Fibroblast of villous mesenchyme (primary cell): ENCODE measurements at regions not wholly inside any gene's neighbourhood (a gene's known extent, or its start where the extent isn't known, plus 50 kb on each side); places are given as distances from the start of the nearest gene placed in this dataset.

ENCODE experiments used
- DNase-seq: peaks from one replicate; pipeline ENCODE4 v3.0.0-alpha.2; 2010; ENCODE audit warnings: low read depth
- H3K4me3 ChIP-seq: 2 replicates; pipeline ENCODE4 v1.5.1; 2011; ENCODE audit warnings: low read depth, mild to moderate bottlenecking, low read length
- TF ChIP-seq, protein P1 (sequence below): IDR thresholded peaks from 2 replicates; pipeline ENCODE4 v1.5.1; 2012; ENCODE audit warnings: low read depth, mild to moderate bottlenecking, low read length; ENCODE audit not compliant: insufficient read depth

DNA sequence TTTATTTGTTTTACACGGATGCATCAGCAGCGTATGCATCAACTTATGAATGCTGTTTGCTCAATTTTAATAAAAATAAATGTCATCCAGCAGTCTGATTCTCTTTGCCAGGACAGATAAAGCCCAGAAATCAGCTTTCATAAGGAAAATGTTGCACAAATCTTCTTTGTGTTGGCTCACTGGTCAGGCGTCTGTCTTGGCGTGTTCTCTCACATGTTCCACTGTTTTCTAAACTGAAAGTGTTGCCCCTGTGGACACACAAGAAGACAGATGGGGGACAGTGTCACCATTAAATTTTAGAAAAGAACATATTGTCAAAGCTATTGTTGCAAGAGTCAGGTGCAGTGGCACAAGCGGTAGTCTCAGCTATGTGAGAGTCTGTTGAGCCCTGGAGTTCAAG, 316.2 kb downstream of the CENPC start:
- TF ChIP-seq, protein P1, sequence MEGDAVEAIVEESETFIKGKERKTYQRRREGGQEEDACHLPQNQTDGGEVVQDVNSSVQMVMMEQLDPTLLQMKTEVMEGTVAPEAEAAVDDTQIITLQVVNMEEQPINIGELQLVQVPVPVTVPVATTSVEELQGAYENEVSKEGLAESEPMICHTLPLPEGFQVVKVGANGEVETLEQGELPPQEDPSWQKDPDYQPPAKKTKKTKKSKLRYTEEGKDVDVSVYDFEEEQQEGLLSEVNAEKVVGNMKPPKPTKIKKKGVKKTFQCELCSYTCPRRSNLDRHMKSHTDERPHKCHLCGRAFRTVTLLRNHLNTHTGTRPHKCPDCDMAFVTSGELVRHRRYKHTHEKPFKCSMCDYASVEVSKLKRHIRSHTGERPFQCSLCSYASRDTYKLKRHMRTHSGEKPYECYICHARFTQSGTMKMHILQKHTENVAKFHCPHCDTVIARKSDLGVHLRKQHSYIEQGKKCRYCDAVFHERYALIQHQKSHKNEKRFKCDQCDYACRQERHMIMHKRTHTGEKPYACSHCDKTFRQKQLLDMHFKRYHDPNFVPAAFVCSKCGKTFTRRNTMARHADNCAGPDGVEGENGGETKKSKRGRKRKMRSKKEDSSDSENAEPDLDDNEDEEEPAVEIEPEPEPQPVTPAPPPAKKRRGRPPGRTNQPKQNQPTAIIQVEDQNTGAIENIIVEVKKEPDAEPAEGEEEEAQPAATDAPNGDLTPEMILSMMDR: no peak
- DNase-seq: no peak
- no peak overlapping the region for H3K4me3 ChIP-seq

DNA sequence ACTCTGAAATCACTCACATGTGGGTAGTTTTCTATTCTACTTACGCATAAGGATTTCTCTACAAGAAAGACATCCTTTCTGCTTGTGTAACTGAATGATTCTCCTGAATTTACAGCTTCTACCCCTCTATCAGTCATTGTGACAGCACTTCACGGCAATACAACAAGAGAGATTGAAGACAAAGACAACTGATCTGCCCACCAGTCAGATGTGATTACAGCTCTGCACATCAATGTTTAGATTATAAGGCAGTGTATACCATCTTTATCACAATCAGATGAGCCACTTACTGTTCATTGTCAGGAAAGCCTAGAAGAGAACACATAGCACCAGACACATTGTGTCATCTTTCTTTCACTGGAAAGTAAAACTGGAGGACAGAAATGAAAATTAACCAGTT, 324.4 kb downstream of the CENPC start:
- TF ChIP-seq, protein P1: no peak
- no peak for DNase-seq
- no peak overlapping the region for H3K4me3 ChIP-seq

DNA sequence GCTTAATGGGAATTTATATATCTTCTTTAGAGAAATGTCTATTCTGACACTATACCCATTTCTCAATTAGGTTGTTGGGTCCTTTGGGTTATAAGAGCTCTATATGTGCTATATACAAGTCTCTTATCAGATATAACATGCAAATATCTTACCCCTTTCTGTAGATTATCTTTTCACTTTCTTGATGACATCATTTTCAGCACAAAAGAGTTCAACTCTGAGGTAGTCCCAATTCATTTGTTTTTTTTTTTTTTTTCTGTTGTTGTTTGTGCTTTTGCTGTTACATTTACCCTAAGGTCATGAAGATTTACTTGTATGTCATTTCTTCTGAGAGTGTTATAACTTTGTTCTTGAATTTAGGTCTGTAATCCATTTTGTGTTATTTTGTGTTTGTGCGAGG, 326.4 kb downstream of the CENPC start:
- no peak overlapping the region for H3K4me3 ChIP-seq
- TF ChIP-seq, protein P1: no peak
- DNase-seq: no peak

DNA sequence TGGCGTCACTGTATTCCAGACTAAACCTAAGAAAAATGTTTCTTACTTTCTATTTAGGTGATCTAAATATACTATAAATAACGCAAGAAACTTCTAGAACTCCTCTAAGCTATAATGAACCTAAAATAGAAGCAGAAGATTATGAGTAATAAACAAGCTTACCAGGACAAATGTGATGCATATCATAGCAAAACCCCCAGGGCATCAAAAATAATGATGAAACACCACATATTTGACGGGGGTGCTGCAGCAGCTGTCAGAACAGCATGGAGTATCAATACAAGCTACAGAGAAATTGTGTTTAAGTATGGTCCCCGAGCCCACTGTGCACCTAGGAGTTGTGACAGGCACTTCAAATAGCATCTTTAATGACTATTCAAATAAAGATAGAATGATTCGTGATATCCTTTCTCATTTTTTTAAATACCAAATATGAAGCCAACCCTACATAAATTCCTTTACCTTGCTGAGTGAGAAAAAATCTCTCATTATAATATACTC, 337.3 kb downstream of the CENPC start:
- TF ChIP-seq, protein P1: no peak
- no peak overlapping the region for H3K4me3 ChIP-seq
- DNase-seq: no peak

DNA sequence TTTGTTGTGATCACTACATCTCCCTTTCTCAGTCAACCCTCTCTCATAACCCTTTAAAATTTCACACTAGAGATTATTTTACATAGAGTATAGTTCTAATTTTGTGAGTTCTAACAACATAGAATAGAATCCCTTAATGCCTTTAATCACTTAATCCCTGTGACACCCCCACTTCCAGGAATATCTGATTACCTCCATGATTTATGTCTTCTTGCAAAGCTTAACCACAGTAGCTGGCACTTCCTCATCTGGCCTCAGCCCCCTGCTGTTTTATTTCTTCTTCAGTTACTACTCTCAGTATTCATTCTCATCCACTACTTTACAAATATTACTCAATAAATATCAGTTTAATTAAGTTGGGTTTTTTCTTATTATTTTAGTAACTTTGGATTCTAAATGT, 340.9 kb downstream of the CENPC start:
- H3K4me3 ChIP-seq: no peak overlapping the region
- DNase-seq: no peak
- TF ChIP-seq, protein P1: no peak

DNA sequence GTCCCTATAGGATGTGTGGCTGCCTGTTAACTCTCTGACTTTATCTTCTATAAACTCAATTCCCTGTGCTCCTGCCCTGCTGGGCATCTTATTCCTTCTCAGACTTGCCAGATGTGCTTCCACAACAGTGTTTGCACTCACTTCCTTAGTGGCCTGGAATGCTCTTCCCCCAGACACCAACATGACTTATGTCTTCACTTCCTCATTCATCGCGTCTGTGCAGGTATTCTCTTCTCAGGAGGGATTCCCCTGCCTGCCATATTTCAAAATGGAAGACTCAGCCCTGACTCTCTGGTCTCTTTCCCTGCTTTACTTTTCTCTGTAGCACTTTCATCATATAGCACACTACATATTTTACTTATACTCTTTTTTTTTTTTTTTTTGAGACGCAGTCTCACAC, 344.0 kb downstream of the CENPC start:
- TF ChIP-seq, protein P1: no peak
- no peak for DNase-seq

DNA sequence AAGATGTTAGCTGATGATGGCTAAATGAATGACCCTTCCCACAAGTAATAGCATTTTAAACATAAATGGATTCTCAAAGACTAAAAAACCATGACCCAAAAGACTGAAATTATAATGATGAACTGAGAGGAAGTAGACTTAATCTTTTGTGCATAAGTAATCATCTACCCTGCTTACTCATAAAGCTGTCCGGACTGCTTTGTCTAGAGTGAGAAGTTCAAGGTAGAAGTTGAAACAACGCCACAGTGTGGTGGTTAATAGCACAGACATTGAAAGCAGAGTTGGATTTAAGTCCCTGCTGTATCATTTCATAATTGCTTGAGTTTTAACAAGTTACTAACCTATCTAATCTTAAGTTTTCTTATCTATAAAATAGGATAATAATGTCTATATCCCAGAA, 346.6 kb downstream of the CENPC start:
- TF ChIP-seq, protein P1: no peak
- no peak for DNase-seq

More for the DNA sequence above, 344.0 kb downstream of the CENPC start:
- H3K4me3 ChIP-seq: no peak overlapping the region

More for the DNA sequence above, 346.6 kb downstream of the CENPC start:
- no peak overlapping the region for H3K4me3 ChIP-seq
